MM.1S (cell line): ENCODE measurements at regions not wholly inside any gene's neighbourhood (a gene's known extent, or its start where the extent isn't known, plus 50 kb on each side); places are given as distances from the start of the nearest gene placed in this dataset.

Experiments
- EZH2 ChIP-seq: fragments of 300-600 bp; sonication (generic); optimal IDR thresholded peaks from 2 replicates; pipeline ENCODE3; 2017; ENCODE audit warnings: low read depth, mild to moderate bottlenecking, antibody characterized with exemption, low read length, mixed read lengths
- EZH2phosphoT487 ChIP-seq: fragments of 300-600 bp; sonication (generic); IDR thresholded peaks from 2 replicates; pipeline ENCODE4 v1.6.1; 2018; ENCODE audit warnings: antibody characterized with exemption, low read length
- TF ChIP-seq, protein P1 (sequence below): fragments of 300-600 bp; sonication (generic); IDR thresholded peaks from 2 replicates; pipeline ENCODE4 v1.5.1; 2016; ENCODE audit warnings: antibody characterized with exemption, low read length, mixed read lengths

DNA sequence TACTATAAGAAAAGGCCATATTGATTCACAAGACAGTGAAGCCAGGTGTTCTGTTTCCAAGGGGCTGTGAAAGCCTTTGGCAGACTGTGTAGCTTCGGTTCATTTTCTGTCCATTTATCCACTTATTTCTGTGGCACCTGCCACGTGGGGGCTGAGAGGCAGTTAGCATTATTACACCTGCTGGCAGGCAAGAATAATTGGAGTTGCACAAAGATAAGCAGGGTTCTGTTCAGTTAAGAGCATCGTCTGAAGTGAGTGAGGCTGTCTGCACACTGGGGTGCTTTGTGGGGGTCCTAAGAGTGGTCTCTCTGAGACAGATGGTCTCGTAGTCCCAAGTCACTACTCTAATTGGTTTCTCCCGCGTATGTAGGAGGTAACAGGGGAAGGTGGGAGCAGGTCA, 60.6 kb upstream of the CCN6 start:
- TF ChIP-seq, protein P1, sequence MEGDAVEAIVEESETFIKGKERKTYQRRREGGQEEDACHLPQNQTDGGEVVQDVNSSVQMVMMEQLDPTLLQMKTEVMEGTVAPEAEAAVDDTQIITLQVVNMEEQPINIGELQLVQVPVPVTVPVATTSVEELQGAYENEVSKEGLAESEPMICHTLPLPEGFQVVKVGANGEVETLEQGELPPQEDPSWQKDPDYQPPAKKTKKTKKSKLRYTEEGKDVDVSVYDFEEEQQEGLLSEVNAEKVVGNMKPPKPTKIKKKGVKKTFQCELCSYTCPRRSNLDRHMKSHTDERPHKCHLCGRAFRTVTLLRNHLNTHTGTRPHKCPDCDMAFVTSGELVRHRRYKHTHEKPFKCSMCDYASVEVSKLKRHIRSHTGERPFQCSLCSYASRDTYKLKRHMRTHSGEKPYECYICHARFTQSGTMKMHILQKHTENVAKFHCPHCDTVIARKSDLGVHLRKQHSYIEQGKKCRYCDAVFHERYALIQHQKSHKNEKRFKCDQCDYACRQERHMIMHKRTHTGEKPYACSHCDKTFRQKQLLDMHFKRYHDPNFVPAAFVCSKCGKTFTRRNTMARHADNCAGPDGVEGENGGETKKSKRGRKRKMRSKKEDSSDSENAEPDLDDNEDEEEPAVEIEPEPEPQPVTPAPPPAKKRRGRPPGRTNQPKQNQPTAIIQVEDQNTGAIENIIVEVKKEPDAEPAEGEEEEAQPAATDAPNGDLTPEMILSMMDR: no peak
- no peak for TF ChIP-seq EZH2
- TF ChIP-seq EZH2phosphoT487: no peak
